Transverse colon (tissue), 4 donors: ENCODE measurements at regions not wholly inside any gene's neighbourhood (a gene's known extent, or its start where the extent isn't known, plus 50 kb on each side); places are given as distances from the start of the nearest gene placed in this dataset.
"Not testable (repeated sequence)": the region's sequence is repeated elsewhere in the genome, so short reads cannot be mapped to it uniquely, and the experiment has no call there.

Experiments used
- DNase-seq: peaks from one replicate; pipeline ENCODE4 v3.0.0-alpha.2; 2019
- H3K27ac ChIP-seq, 4 donors: fragments of 200-600 bp; sonication (generic); 2 replicates each; pipeline ENCODE4 v1.5.1; 2016 to 2018; ENCODE audit warnings: inconsistent platforms in 4 of 4
- H3K27me3 ChIP-seq: fragments of 200-600 bp; sonication (generic); 2 replicates; pipeline ENCODE4 v1.5.1; 2017; ENCODE audit warnings: inconsistent platforms
- H3K36me3 ChIP-seq, 4 donors: fragments of 200-600 bp; sonication (generic); 2 replicates each; pipeline ENCODE4 v1.5.1; 2017 to 2019; ENCODE audit warnings: inconsistent platforms in 4 of 4
- H3K4me1 ChIP-seq, 4 donors: fragments of 200-600 bp; sonication (generic); 2 replicates each; pipeline ENCODE4 v1.5.1; 2017 to 2020; ENCODE audit warnings: inconsistent platforms in 4 of 4
- H3K4me3 ChIP-seq, 4 donors: fragments of 200-600 bp; sonication (generic); 1 replicate in 1 of 4; 2 replicates in 3 of 4; pipeline versions ENCODE4 v1.5.1 to v1.6.1; 2017 to 2019; ENCODE audit warnings: inconsistent platforms in 4 of 4
- H3K9me3 ChIP-seq, 2 donors: fragments of 200-600 bp; sonication (generic); 2 replicates each; pipeline ENCODE4 v1.5.1; 2017 to 2019; ENCODE audit warnings: inconsistent platforms in 2 of 2
- CTCF ChIP-seq, 5 experiments: fragments of 200-600 bp in 3 of 5; fragments of 450-650 bp in 2 of 5; sonication (generic) in 3 of 5; IDR thresholded peaks; 1 replicate in 2 of 5; 2 replicates in 3 of 5; pipeline ENCODE4 v1.5.1; 2016 to 2017; ENCODE audit warnings: antibody characterized with exemption in 5 of 5, inconsistent platforms in 3 of 5, mild to moderate bottlenecking in 2 of 5, moderate library complexity in 1 of 5
- EP300 ChIP-seq: sonication (generic); formaldehyde crosslinking; IDR thresholded peaks from one replicate; pipeline ENCODE4 v1.6.1; 2017; ENCODE audit warnings: antibody characterized with exemption, low read depth
- POLR2A ChIP-seq: fragments of 450-650 bp; IDR thresholded peaks from one replicate; pipeline ENCODE4 v1.6.1; 2016; ENCODE audit warnings: antibody characterized with exemption, mild to moderate bottlenecking, moderate library complexity
- POLR2AphosphoS5 ChIP-seq, 3 donors: sonication (generic); formaldehyde crosslinking; IDR thresholded peaks; one replicate each; pipeline ENCODE4 v1.6.1; 2016; ENCODE audit warnings: antibody characterized with exemption in 3 of 3
- WGBS, 2 donors: methylation state at CpG; one replicate each; pipeline ENCODE4 v1.1.5; 2018; ENCODE audit warnings: low coverage in 1 of 2; 5-methylcytosine and 5-hydroxymethylcytosine counted together
- in situ Hi-C, 4 donors: fragments of 200-750 bp; cut with MboI; loops; one replicate each; pipeline versions ENCODE4 v1.15.0 to v1.15.1; 2017; ENCODE audit warnings: low sequenced_read_pairs in 3 of 4, low pct_ligation_motif_present in 1 of 4, low pct_unique_long_range_greater_than_20kb in 1 of 4
- intact Hi-C: fragments of 100-400 bp; cut with DNase I; formaldehyde crosslinking; loops from one replicate; pipeline ENCODE4 v1.15.1; 2023; ENCODE audit warnings: low total_unique reads

GRCh38 chr14:37869633-37870032 lies 274.2 kb downstream of the TTC6 start:
- in situ Hi-C loops: loop anchor here (10.0 to 25.0 kb wide), 4 partner anchors 165 to 635 kb away; no protein-coding TSS in a partner anchor
- no peak overlapping the region for H3K27ac ChIP-seq
- H3K4me1 ChIP-seq: peaks cover 0 to 20% (median 4%) of the 10 kb centered on the region in 4 donors
- no peaks in the 10 kb centered on the region for H3K36me3 ChIP-seq
- TF ChIP-seq EP300: no peak
- no peak for TF ChIP-seq POLR2A
- TF ChIP-seq CTCF (IDR thresholded peaks at IDR 0.05): no peak
- no peak for TF ChIP-seq POLR2AphosphoS5 (IDR thresholded peaks at IDR 0.05)
- intact Hi-C loops: no loop called here
- no peak for DNase-seq
- no peaks in the 10 kb centered on the region for H3K27me3 ChIP-seq
- no peaks in the 10 kb centered on the region for H3K9me3 ChIP-seq
- WGBS, 2 donors: 65 to 90% methylated on average over 1 to 2 of the region's 2 CpGs
- no peak overlapping the region for H3K4me3 ChIP-seq

DNA sequence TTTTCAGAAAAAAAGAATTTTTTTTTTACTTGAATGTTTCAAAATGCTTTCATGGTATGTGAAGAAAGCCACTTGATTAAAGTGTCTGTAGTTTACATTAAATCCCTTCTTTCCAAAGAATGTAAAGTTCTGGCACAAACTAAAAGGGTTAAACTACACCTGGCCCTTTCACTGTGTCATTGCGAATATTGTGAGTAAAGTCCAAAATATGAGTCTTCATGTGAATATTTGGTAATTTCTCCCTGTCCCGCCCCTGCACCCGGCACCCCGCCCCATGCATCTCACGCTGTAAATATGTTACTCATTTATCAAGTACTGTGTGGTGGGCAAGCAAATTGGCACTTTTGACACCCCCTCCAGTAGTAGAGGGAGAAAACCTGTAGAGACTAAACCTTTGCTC lies 274.7 kb downstream of the TTC6 start:
- peaks cover 0 to 15% (median 3%) of the 10 kb centered on the region in 4 donors for H3K4me1 ChIP-seq
- H3K9me3 ChIP-seq: no peaks in the 10 kb centered on the region
- TF ChIP-seq POLR2AphosphoS5 (IDR thresholded peaks at IDR 0.05) (no peak), CTCF (IDR thresholded peaks at IDR 0.05) (no peak), EP300 (no peak), POLR2A (no peak)
- 63 to 70% methylated on average over 5 of the region's 5 CpGs for WGBS, 2 donors
- no peak for DNase-seq
- no peak overlapping the region for H3K4me3 ChIP-seq
- in situ Hi-C loops (loop anchor here in 3 of 4 donors (10.0 to 25.0 kb wide), 4 partner anchors 165 to 635 kb away; no protein-coding TSS in a partner anchor), intact Hi-C loops (no loop called here)
- no peaks in the 10 kb centered on the region for H3K36me3 ChIP-seq
- no peaks in the 10 kb centered on the region for H3K27me3 ChIP-seq
- no peak overlapping the region for H3K27ac ChIP-seq

- no peak for TF ChIP-seq EP300
- TF ChIP-seq POLR2A: no peak
- TF ChIP-seq POLR2AphosphoS5 (IDR thresholded peaks at IDR 0.05): no peak
- TF ChIP-seq CTCF (IDR thresholded peaks at IDR 0.05): no peak
- H3K27ac ChIP-seq: no peak overlapping the region
- peaks cover 0 to 9% (median 3%) of the 10 kb centered on the region in 4 donors for H3K4me1 ChIP-seq
- H3K9me3 ChIP-seq: no peaks in the 10 kb centered on the region
- no peaks in the 10 kb centered on the region for H3K27me3 ChIP-seq
- intact Hi-C loops (no loop called here), in situ Hi-C loops (loop anchor here in 3 of 4 donors (10.0 to 25.0 kb wide), 4 partner anchors 166 to 636 kb away; no protein-coding TSS in a partner anchor)
- H3K4me3 ChIP-seq: no peak overlapping the region
- no peaks in the 10 kb centered on the region for H3K36me3 ChIP-seq
- 45 to 52% methylated on average over 7 to 11 of the region's 11 CpGs for WGBS, 2 donors
- no peak for DNase-seq
Measured at GRCh38 chr14:37870632-37871346, 275.4 kb downstream of the TTC6 start.

DNA sequence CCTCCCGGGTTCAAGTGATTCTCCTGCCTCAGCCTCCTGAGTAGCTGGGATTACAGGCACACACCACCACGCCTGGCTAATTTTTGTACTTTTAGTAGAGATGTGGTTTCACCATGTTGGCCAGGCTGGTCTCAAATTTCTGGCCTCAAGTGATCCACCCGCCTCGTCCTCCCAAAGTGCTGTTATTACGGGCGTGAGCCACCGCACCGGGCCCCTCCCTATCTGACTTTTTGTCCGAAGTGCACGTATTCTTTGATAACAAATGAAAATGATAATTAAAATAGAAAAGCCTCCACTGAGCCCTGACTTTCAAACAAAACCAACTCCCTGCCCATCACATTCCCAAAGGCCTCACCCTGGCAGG lies 278.6 kb downstream of the TTC6 start:
- H3K27ac ChIP-seq, intact Hi-C loops, H3K27me3 ChIP-seq, DNase-seq, H3K4me1 ChIP-seq, H3K9me3 ChIP-seq, H3K36me3 ChIP-seq, H3K4me3 ChIP-seq: not testable (repeated sequence)
- whole genome bisulfite sequencing, 2 donors: 85 to 92% methylated on average over 3 to 10 of the region's 10 CpGs
- in situ Hi-C loops: loop anchor here in 3 of 4 donors (10.0 to 25.0 kb wide), 4 partner anchors 169 to 639 kb away; no protein-coding TSS in a partner anchor
